ENCODE measurements at regions not wholly inside any gene's neighbourhood (a gene's known extent, or its start where the extent isn't known, plus 50 kb on each side); places are given as distances from the start of the nearest gene placed in this dataset.

DNA sequence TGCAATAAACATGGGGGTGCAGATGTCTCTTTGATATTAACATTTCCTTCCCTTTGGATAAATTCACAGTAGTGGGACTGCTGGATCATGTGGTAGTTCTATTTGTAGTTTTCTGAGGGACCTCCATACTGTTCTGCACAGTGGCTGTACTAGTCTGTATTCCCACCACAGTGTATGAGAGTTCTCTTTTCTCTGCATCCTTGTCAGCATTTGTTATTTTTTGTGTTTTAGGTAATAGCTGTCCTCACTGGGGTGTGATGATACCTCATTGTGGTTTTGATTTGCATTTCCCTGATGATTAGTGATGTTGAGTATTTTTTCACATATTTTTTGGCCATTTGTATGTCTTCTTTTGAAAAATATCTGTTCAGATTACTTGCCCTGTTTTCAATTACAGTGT is 562.5 kb downstream of the CSNK1G3 start:
- TF ChIP-seq CTCF (IDR thresholded peaks at IDR 0.05; ENCODE audit: low read depth, low read length) = no peak
- no peak overlapping the region for H3K4me3 ChIP-seq (ENCODE audit: low read depth, low read length)

DNA sequence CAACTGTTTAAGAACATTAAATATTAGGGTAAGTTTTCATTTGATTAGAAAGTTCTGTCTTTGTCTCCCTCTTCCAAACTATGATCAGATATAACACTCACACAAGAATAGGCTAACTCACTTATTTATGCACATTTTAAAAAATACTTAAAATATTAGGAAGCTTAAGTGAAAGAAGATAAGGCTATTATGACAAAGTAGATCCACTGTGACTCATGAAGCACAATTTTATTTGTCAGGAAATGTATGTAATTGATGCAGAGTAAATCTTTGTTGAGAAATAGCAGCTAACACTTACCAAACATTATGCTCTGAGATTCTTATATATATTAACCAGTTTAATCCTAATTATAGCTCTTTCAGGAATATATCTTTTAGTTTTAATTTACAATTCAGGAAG is 560.6 kb downstream of the CSNK1G3 start:
- no peak for TF ChIP-seq CTCF (IDR thresholded peaks at IDR 0.05; ENCODE audit: low read depth, low read length)
- H3K4me3 ChIP-seq (ENCODE audit: low read depth, low read length) = no peak overlapping the region

DNA sequence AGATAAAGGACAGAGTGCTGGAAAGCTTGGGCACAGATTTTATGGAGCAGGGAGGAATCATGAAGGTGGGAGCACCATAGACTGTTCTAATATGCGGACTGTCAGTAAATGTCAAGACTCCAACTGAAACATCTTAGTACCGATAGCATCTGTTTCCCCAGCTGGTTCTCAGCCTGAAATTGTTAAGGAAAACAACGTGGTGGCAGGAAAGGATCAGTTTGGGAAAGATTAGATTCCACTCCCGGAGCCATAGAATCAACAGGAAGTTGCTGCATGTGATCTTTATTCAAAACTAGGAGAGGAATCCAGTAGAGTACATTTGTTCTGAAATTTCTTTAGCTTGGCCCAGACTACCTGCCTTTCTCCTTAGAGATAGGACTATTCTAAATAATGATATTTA is 559.1 kb downstream of the CSNK1G3 start:
- no peak overlapping the region for H3K4me3 ChIP-seq (ENCODE audit: low read depth, low read length)
- no peak for TF ChIP-seq CTCF (IDR thresholded peaks at IDR 0.05; ENCODE audit: low read depth, low read length)

GRCh38 chr5:124065508-124065907 is 553.5 kb downstream of the CSNK1G3 start:
- no peak overlapping the region for H3K4me3 ChIP-seq (ENCODE audit: low read depth, low read length)
- TF ChIP-seq CTCF (IDR thresholded peaks at IDR 0.05; ENCODE audit: low read depth, low read length) = no peak

- no peak for TF ChIP-seq CTCF (IDR thresholded peaks at IDR 0.05; ENCODE audit: low read depth, low read length)
- no peak overlapping the region for H3K4me3 ChIP-seq (ENCODE audit: low read depth, low read length)
Measured at GRCh38 chr5:124064956-124065355, 553.0 kb downstream of the CSNK1G3 start.

DNA sequence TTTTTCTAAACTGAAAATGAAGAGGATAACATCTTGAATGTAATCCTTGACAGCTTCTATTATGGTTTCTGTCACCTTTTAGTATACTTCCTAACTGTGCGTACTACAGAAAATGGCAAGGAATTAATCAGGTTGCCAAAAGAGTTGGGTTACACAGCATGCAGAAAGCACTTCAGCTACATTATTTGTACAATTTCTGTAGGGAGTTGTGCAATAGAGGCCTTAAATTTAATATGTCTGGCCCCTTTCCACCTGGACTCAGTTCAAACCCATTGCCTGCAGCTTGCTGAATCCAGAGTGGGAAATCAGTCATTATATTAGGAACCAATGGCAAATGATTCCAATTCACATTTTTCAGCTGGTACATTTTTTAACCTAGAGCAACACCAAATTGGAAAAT is 549.7 kb downstream of the CSNK1G3 start:
- no peak for TF ChIP-seq CTCF (IDR thresholded peaks at IDR 0.05; ENCODE audit: low read depth, low read length)
- no peak overlapping the region for H3K4me3 ChIP-seq (ENCODE audit: low read depth, low read length)

DNA sequence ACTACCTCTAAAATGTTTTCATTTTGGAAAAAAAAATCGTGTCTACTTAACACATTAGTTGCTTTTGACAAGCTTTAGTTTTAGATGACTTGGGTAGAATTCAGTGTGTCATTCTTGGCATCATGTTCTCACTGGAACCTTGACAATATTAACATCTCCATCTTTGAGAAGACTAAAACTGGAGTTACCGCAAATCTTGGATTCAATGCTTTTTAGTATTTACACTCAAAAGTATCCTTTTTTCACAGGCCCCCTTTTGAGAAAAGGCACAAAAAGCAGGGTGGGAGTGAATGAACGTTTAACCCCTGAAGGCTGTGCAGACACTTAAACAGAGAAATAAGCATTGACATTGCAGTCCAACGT is 549.1 kb downstream of the CSNK1G3 start:
- H3K4me3 ChIP-seq (ENCODE audit: low read depth, low read length) = no peak overlapping the region
- TF ChIP-seq CTCF (IDR thresholded peaks at IDR 0.05; ENCODE audit: low read depth, low read length) = no peak

All from WI38 (cell line).